ENCODE measurements at regions not wholly inside any gene's neighbourhood (a gene's known extent, or its start where the extent isn't known, plus 50 kb on each side); places are given as distances from the start of the nearest gene placed in this dataset.

GRCh38 chr5:58232130-58232529, 227.8 kb downstream of the PLK2 start:
- TF ChIP-seq, protein P1, sequence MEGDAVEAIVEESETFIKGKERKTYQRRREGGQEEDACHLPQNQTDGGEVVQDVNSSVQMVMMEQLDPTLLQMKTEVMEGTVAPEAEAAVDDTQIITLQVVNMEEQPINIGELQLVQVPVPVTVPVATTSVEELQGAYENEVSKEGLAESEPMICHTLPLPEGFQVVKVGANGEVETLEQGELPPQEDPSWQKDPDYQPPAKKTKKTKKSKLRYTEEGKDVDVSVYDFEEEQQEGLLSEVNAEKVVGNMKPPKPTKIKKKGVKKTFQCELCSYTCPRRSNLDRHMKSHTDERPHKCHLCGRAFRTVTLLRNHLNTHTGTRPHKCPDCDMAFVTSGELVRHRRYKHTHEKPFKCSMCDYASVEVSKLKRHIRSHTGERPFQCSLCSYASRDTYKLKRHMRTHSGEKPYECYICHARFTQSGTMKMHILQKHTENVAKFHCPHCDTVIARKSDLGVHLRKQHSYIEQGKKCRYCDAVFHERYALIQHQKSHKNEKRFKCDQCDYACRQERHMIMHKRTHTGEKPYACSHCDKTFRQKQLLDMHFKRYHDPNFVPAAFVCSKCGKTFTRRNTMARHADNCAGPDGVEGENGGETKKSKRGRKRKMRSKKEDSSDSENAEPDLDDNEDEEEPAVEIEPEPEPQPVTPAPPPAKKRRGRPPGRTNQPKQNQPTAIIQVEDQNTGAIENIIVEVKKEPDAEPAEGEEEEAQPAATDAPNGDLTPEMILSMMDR (IDR thresholded peaks at IDR 0.05; ENCODE audit: poor library complexity), result no peak
- TF ChIP-seq EZH2 (IDR thresholded peaks at IDR 0.05; ENCODE audit: borderline replicate concordance) (no peak), EZH2phosphoT487 (IDR thresholded peaks at IDR 0.05; ENCODE audit: low read depth, severe bottlenecking, unreplicated experiment) (no peak)

Measured in hepatocyte (in vitro differentiated cells).